ENCODE measurements at regions not wholly inside any gene's neighbourhood (a gene's known extent, or its start where the extent isn't known, plus 50 kb on each side); places are given as distances from the start of the nearest gene placed in this dataset.

DNA sequence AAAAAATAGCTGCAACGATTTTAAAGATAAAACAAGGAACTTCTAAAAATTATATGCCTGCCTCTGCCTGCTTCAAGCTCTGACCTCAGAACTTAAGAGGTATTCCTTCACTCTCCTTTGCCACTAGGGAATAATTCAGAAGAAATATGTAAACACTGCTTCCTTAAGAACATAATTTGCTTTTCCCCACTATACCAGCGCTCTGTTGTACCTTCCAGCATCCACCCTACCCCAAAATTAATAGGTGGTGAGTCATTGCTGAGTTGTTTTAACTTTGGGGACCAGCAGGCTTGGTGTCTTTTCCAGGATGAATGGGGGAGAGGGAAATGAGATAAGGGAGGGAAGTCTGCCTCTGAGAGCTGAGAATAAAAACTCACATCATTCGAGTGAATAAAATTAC lies 107.7 kb upstream of the ATXN1 start:
- TF ChIP-seq, protein P1, sequence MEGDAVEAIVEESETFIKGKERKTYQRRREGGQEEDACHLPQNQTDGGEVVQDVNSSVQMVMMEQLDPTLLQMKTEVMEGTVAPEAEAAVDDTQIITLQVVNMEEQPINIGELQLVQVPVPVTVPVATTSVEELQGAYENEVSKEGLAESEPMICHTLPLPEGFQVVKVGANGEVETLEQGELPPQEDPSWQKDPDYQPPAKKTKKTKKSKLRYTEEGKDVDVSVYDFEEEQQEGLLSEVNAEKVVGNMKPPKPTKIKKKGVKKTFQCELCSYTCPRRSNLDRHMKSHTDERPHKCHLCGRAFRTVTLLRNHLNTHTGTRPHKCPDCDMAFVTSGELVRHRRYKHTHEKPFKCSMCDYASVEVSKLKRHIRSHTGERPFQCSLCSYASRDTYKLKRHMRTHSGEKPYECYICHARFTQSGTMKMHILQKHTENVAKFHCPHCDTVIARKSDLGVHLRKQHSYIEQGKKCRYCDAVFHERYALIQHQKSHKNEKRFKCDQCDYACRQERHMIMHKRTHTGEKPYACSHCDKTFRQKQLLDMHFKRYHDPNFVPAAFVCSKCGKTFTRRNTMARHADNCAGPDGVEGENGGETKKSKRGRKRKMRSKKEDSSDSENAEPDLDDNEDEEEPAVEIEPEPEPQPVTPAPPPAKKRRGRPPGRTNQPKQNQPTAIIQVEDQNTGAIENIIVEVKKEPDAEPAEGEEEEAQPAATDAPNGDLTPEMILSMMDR (IDR thresholded peaks at IDR 0.05) = no peak
- no peak for TF ChIP-seq EP300 (IDR thresholded peaks at IDR 0.05; ENCODE audit: low read depth)
- TF ChIP-seq POLR2AphosphoS5 (IDR thresholded peaks at IDR 0.05) = no peak
